IMR-90 (cell line): ENCODE measurements at regions not wholly inside any gene's neighbourhood (a gene's known extent, or its start where the extent isn't known, plus 50 kb on each side); places are given as distances from the start of the nearest gene placed in this dataset.
"Not testable (repeated sequence)": the region's sequence is repeated elsewhere in the genome, so short reads cannot be mapped to it uniquely, and the experiment has no call there.

Experiments used
- ATAC-seq: fragments of 200-7000 bp; cut with Tn5 transposase; 2 replicates; pipeline ENCODE4 v1.9.1; 2020; ENCODE audit warnings: low read depth, mild to moderate bottlenecking, moderate library complexity
- BruUV-seq: library from RNA; stranded (reverse); fragments of 400-500 nt; replicated peaks from 2 replicates; lab custom pipeline; 2021; lab: Mats Ljungman, UMichigan
- CTCF ChIA-PET: fragments of 300-600 bp; formaldehyde crosslinking; extraction: SDS; loops from one replicate; lab custom pipeline; 2021; ENCODE audit warnings: antibody characterized with exemption; lab: Yijun Ruan, JAX
- POLR2A ChIA-PET: fragments of 300-600 bp; sonication (Branson Sonifier 250); formaldehyde crosslinking; loops from one replicate; lab custom pipeline; 2022; ENCODE audit warnings: antibody characterized with exemption; ENCODE audit not compliant: unreplicated experiment; lab: Charles Lee
- DNase-seq: peaks from one replicate; pipeline ENCODE4 v3.0.0; 2013
- H2AFZ ChIP-seq: replicated peaks from 2 replicates; pipeline ENCODE3; 2013; ENCODE audit warnings: low read length, mild to moderate bottlenecking; ENCODE audit not compliant: poor library complexity
- H2AK5ac ChIP-seq: 2 replicates; pipeline ENCODE4 v1.6.1; 2013; ENCODE audit warnings: low read depth, low read length, inconsistent platforms
- H2AK9ac ChIP-seq: replicated peaks from 2 replicates; pipeline ENCODE3; 2013; ENCODE audit warnings: mild to moderate bottlenecking, low read depth, low read length, moderate library complexity; ENCODE audit not compliant: poor library complexity
- H2BK120ac ChIP-seq: 2 replicates; pipeline ENCODE4 v1.6.1; 2013; ENCODE audit warnings: low read depth, low read length, inconsistent platforms
- H2BK15ac ChIP-seq: 3 replicates; pipeline ENCODE4 v1.6.1; 2013; ENCODE audit warnings: low read depth, low read length, inconsistent platforms
- H2BK20ac ChIP-seq: 2 replicates; pipeline ENCODE4 v1.6.1; 2013; ENCODE audit warnings: low read depth, mild to moderate bottlenecking, inconsistent platforms, low read length, moderate library complexity
- H2BK5ac ChIP-seq: 2 replicates; pipeline ENCODE4 v1.6.1; 2013; ENCODE audit warnings: mild to moderate bottlenecking, low read depth, low read length, inconsistent platforms; ENCODE audit not compliant: poor library complexity, severe bottlenecking
- H3K14ac ChIP-seq: replicated peaks from 2 replicates; pipeline ENCODE4 v1.6.1; 2013; ENCODE audit warnings: low read depth, low read length, inconsistent platforms
- H3K18ac ChIP-seq: 2 replicates; pipeline ENCODE4 v1.6.1; 2013; ENCODE audit warnings: low read depth, low read length, control low read depth
- H3K23ac ChIP-seq: 2 replicates; pipeline ENCODE4 v1.6.1; 2013; ENCODE audit warnings: low read depth, low read length, inconsistent platforms
- H3K27ac ChIP-seq: 2 replicates; pipeline ENCODE4 v1.5.1; 2013; ENCODE audit warnings: mild to moderate bottlenecking, control low read depth, low read length; ENCODE audit not compliant: insufficient read depth
- H3K27me3 ChIP-seq: 2 replicates; pipeline ENCODE4 v1.6.1; 2013; ENCODE audit warnings: low read length; ENCODE audit not compliant: control insufficient read depth, insufficient read depth
- H3K36me3 ChIP-seq: 2 replicates; pipeline ENCODE4 v1.6.1; 2013; ENCODE audit warnings: low read length, mixed read lengths; ENCODE audit not compliant: control insufficient read depth, insufficient read depth
- H3K4ac ChIP-seq: 2 replicates; pipeline ENCODE4 v1.6.1; 2013; ENCODE audit warnings: low read depth, low read length, inconsistent platforms
- H3K4me1 ChIP-seq: 2 replicates; pipeline ENCODE4 v1.6.1; 2013; ENCODE audit warnings: low read length, mixed read lengths; ENCODE audit not compliant: control insufficient read depth, insufficient read depth
- H3K4me2 ChIP-seq: 2 replicates; pipeline ENCODE4 v1.6.1; 2013; ENCODE audit warnings: low read depth, mild to moderate bottlenecking, control low read depth, low read length, moderate library complexity
- H3K4me3 ChIP-seq: 2 replicates; pipeline ENCODE4 v1.5.1; 2013; ENCODE audit warnings: low read depth, mild to moderate bottlenecking, control low read depth, low read length, moderate library complexity; ENCODE audit not compliant: insufficient read depth
- H3K56ac ChIP-seq: 2 replicates; pipeline ENCODE4 v1.6.1; 2013; ENCODE audit warnings: low read length, inconsistent platforms; ENCODE audit not compliant: insufficient read depth; ENCODE audit errors: extremely low read depth
- H3K79me1 ChIP-seq, 2 experiments: 2 replicates each; pipeline ENCODE4 v1.6.1; 2013; ENCODE audit warnings: low read length in 2 of 2, inconsistent platforms in 1 of 2, low read depth in 1 of 2
- H3K9ac ChIP-seq: 2 replicates; pipeline ENCODE4 v1.6.1; 2013; ENCODE audit warnings: low read depth, low read length, control low read depth
- H3K9me1 ChIP-seq: 2 replicates; pipeline ENCODE4 v1.6.1; 2013; ENCODE audit warnings: low read length, inconsistent platforms; ENCODE audit not compliant: insufficient read depth
- H3K9me3 ChIP-seq: 2 replicates; pipeline ENCODE4 v1.6.1; 2013; ENCODE audit warnings: low read length; ENCODE audit not compliant: control insufficient read depth, insufficient read depth
- H4K20me1 ChIP-seq: 2 replicates; pipeline ENCODE4 v1.6.1; 2013; ENCODE audit warnings: low read length, inconsistent platforms; ENCODE audit not compliant: insufficient read depth
- H4K5ac ChIP-seq: 2 replicates; pipeline ENCODE4 v1.6.1; 2013; ENCODE audit warnings: mild to moderate bottlenecking, low read depth, low read length, control low read depth
- H4K8ac ChIP-seq, 2 experiments: 2 replicates each; pipeline ENCODE4 v1.6.1; 2013; ENCODE audit warnings: low read depth in 2 of 2, low read length in 2 of 2, control low read depth in 1 of 2, inconsistent platforms in 1 of 2
- H4K91ac ChIP-seq: 2 replicates; pipeline ENCODE4 v1.6.1; 2013; ENCODE audit warnings: low read depth, low read length, inconsistent platforms; ENCODE audit not compliant: insufficient read depth
- WGBS, 2 experiments: methylation state at CpG; one replicate each; pipeline versions ENCODE4 v1.1.5 to v1.1.7; 2013; ENCODE audit warnings: missing lambda C conversion rate in 2 of 2; ENCODE audit not compliant: insufficient read length in 1 of 2; ENCODE audit errors: extremely low coverage in 2 of 2; 5-methylcytosine and 5-hydroxymethylcytosine counted together
- dilution Hi-C: fragments of 300-500 bp; cut with HindIII; formaldehyde crosslinking; loops from one replicate; pipeline ENCODE4 v1.14.3; 2018; ENCODE audit warnings: low sequenced_read_pairs; ENCODE audit not compliant: unreplicated experiment
- in situ Hi-C: fragments of 300-500 bp; cut with MboI; formaldehyde crosslinking; loops from 3 replicates; pipeline ENCODE4 v1.14.3; 2019; ENCODE audit warnings: low sequenced_read_pairs, inconsistent platforms, mixed read lengths
- intact Hi-C: fragments of 100-400 bp; cut with micrococcal nuclease; formaldehyde crosslinking; loops from 2 replicates; pipeline ENCODE4 v1.10.0; 2022

DNA sequence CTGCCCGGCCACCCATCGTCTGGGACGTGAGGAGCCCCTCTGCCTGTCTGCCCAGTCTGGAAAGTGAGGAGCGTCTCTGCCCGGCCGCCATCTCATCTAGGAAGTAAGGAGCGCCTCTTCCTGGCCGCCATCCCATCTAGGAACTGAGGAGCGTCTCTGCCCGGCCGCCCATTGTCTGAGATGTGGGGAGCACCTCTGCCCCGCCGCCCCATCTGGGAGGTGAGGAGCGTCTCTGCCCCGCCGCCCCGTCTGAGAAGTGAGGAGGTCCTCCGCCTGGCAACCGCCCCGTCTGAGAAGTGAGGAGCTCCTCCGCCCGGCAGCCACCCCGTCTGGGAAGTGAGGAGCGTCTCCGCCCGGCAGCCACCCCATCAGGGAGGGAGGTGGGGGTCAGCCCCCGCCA, 56.4 kb upstream of the ZNF746 start:
- H4K5ac ChIP-seq, H2BK20ac ChIP-seq, H2BK120ac ChIP-seq, H4K20me1 ChIP-seq, dilution Hi-C loops, DNase-seq, H2AFZ ChIP-seq, H3K27ac ChIP-seq, H3K79me1 ChIP-seq, H3K27me3 ChIP-seq, H3K4me2 ChIP-seq, H4K91ac ChIP-seq, H3K14ac ChIP-seq, H3K9ac ChIP-seq, in situ Hi-C loops, H3K9me3 ChIP-seq, ATAC-seq, CTCF ChIA-PET, H4K8ac ChIP-seq, H3K4me3 ChIP-seq, H3K9me1 ChIP-seq, H2AK5ac ChIP-seq, intact Hi-C loops, H3K23ac ChIP-seq, H2BK5ac ChIP-seq, H3K4ac ChIP-seq, H3K4me1 ChIP-seq, BruUV-seq, H3K18ac ChIP-seq, H2AK9ac ChIP-seq, H2BK15ac ChIP-seq, H3K56ac ChIP-seq: not testable (repeated sequence)
- WGBS, 2 experiments = 96% methylated on average over 11 of the region's 27 CpGs; no CpG with 5 or more reads in 1 of the 2 experiments
- H3K36me3 ChIP-seq = peaks cover 45% of the 10 kb centered on the region
- POLR2A ChIA-PET = interaction anchor here (0.6 kb wide), 1 partner anchor 1385 kb away, joined by 3 read pairs; no protein-coding TSS in a partner anchor
